ENCODE measurements at regions not wholly inside any gene's neighbourhood (a gene's known extent, or its start where the extent isn't known, plus 50 kb on each side); places are given as distances from the start of the nearest gene placed in this dataset.

DNA sequence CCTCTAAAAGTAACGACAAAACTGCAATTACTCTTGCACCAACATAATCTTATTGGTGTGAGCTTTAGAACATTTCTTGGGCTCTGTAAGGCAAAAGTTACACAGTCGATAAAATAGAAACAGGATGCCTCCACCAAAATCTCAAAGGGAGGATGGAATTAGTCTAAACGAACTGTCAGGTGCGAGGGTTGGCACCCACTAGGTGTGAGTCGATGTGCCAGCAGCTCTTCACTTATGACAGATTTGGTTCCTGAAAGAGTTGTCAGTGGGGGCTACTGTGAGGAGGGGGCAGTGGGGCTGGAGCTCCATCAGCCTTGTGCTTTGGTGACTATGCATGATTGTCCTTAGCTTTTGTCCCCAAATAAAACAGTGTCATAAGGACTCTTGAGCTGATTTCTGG lies 422.9 kb downstream of the TMEM114 start:
- no peaks in the 10 kb centered on the region for H3K36me3 Mint-ChIP-seq
- H3K4me1 Mint-ChIP-seq (ENCODE audit: unreplicated experiment), result no peaks in the 10 kb centered on the region
- TF ChIP-seq, protein P1, sequence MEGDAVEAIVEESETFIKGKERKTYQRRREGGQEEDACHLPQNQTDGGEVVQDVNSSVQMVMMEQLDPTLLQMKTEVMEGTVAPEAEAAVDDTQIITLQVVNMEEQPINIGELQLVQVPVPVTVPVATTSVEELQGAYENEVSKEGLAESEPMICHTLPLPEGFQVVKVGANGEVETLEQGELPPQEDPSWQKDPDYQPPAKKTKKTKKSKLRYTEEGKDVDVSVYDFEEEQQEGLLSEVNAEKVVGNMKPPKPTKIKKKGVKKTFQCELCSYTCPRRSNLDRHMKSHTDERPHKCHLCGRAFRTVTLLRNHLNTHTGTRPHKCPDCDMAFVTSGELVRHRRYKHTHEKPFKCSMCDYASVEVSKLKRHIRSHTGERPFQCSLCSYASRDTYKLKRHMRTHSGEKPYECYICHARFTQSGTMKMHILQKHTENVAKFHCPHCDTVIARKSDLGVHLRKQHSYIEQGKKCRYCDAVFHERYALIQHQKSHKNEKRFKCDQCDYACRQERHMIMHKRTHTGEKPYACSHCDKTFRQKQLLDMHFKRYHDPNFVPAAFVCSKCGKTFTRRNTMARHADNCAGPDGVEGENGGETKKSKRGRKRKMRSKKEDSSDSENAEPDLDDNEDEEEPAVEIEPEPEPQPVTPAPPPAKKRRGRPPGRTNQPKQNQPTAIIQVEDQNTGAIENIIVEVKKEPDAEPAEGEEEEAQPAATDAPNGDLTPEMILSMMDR (conservative IDR thresholded peaks at IDR 0.05), result no peak
- peaks cover 20% of the 10 kb centered on the region for H3K27me3 Mint-ChIP-seq
- H3K9me3 Mint-ChIP-seq, result no peaks in the 10 kb centered on the region
- H3K4me3 Mint-ChIP-seq, result no peak overlapping the region
- no peak for DNase-seq (ENCODE audit: extremely low spot score, unreplicated experiment)
- no peak overlapping the region for H3K27ac Mint-ChIP-seq

DNA sequence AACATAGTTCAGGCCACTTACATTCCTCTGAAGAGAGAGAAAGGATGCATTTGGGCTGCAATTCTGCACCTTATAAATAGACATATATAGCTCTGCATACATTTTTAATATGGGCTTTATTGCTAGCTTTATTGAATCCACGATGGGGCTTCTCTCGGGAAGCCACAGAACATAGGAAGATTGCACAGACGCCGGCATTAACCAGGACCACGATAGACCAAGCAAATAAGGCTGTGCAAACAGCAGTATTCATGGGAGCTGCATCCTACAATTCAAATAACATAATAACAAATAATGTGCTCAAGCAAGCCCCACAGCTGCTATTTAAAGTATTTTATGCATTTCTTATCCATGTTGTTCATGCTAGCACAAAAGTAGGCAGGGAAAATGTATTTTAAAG lies 432.3 kb downstream of the TMEM114 start:
- H3K36me3 Mint-ChIP-seq, result no peaks in the 10 kb centered on the region

DNA sequence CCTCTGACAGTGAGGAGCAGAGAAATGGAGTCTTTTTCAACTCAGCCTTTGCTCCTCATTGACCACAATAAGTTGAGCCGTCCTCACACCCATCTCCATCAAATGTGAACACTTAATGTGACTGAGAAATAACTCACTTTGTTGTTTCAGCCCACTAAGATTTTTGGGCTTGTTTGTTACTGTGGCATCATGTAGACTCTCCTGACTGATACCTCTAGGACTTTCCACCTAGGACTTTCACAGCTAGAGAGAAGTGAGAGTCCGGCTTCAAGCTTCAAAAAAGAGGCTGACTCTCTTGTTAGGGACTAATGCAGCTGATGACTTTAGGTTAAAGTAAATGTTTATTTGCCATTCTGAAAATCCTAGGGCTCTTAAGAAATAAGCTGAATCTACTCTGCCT lies 435.0 kb downstream of the TMEM114 start:
- Mint-ChIP-seq H3K27ac (no peak overlapping the region), H3K27me3 (peaks cover 7% of the 10 kb centered on the region), H3K4me3 (no peak overlapping the region), H3K36me3 (no peaks in the 10 kb centered on the region), H3K4me1 (ENCODE audit: unreplicated experiment) (no peaks in the 10 kb centered on the region), H3K9me3 (no peaks in the 10 kb centered on the region)
- no peak for DNase-seq (ENCODE audit: extremely low spot score, unreplicated experiment)
- TF ChIP-seq, protein P1 (conservative IDR thresholded peaks at IDR 0.05), result no peak

More for the DNA sequence above, 432.3 kb downstream of the TMEM114 start:
- Mint-ChIP-seq H3K9me3 (no peaks in the 10 kb centered on the region), H3K27ac (no peak overlapping the region), H3K4me3 (no peak overlapping the region), H3K27me3 (peaks cover 8% of the 10 kb centered on the region), H3K4me1 (ENCODE audit: unreplicated experiment) (no peaks in the 10 kb centered on the region)
- no peak for DNase-seq (ENCODE audit: extremely low spot score, unreplicated experiment)
- TF ChIP-seq, protein P1 (conservative IDR thresholded peaks at IDR 0.05), result no peak

GRCh38 chr16:8146256-8147012 lies 443.9 kb downstream of the TMEM114 start:
- H3K36me3 Mint-ChIP-seq, result no peaks in the 10 kb centered on the region
- no peak overlapping the region for H3K27ac Mint-ChIP-seq
- no peak for DNase-seq (ENCODE audit: extremely low spot score, unreplicated experiment)
- TF ChIP-seq, protein P1 (conservative IDR thresholded peaks at IDR 0.05), result no peak
- no peaks in the 10 kb centered on the region for H3K27me3 Mint-ChIP-seq
- H3K4me3 Mint-ChIP-seq, result no peak overlapping the region
- H3K9me3 Mint-ChIP-seq, result no peaks in the 10 kb centered on the region
- no peaks in the 10 kb centered on the region for H3K4me1 Mint-ChIP-seq (ENCODE audit: unreplicated experiment)

DNA sequence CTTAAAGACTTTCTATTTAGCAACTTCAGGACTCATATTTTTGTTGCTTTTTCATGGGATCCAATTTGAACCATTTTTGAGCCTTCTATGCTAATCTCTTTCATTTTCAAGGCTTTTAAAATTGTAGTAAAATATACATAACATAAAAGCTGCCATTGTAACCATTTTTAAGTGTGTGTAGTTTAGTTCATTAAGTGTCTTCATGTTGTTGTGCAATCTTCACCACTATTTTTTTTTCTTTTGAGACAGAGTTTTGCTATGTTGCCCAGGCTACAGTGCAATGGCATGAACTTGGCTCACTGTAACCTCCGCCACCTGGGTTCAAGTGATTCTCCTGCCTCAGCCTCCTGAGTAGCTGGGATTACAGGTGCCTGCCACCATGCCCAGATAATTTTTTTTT lies 451.6 kb downstream of the TMEM114 start:
- TF ChIP-seq, protein P1 (conservative IDR thresholded peaks at IDR 0.05), result no peak
- H3K27ac Mint-ChIP-seq, result no peak overlapping the region
- no peak overlapping the region for H3K4me3 Mint-ChIP-seq
- H3K4me1 Mint-ChIP-seq (ENCODE audit: unreplicated experiment), result no peaks in the 10 kb centered on the region
- H3K9me3 Mint-ChIP-seq, result no peaks in the 10 kb centered on the region
- H3K27me3 Mint-ChIP-seq, result peaks cover 6% of the 10 kb centered on the region
- H3K36me3 Mint-ChIP-seq, result no peaks in the 10 kb centered on the region
- no peak for DNase-seq (ENCODE audit: extremely low spot score, unreplicated experiment)
